SK-N-SH (cell line): ENCODE measurements at regions not wholly inside any gene's neighbourhood (a gene's known extent, or its start where the extent isn't known, plus 50 kb on each side); places are given as distances from the start of the nearest gene placed in this dataset.

Source experiments
- CTCF ChIA-PET: fragments of 300-600, 350-600 bp; formaldehyde crosslinking; extraction: SDS; loops from one replicate; lab custom pipeline; 2021; lab: Yijun Ruan, JAX
- POLR2A ChIA-PET: fragments of 350-600 bp; sonication (Branson Sonifier 250); formaldehyde crosslinking; extraction: SDS; loops from one replicate; lab custom pipeline; 2020; ENCODE audit warnings: antibody characterized with exemption, inconsistent platforms; lab: Yijun Ruan, JAX
- DNase-seq: peaks from one replicate; pipeline ENCODE4 v3.0.0; 2012
- H2AFZ ChIP-seq: fragments of 200-600 bp; sonication (generic); 2 replicates; pipeline ENCODE4 v1.8.1; 2016; ENCODE audit warnings: antibody characterized with exemption, mild to moderate bottlenecking, low read depth
- H3F3A ChIP-seq: fragments of 200-600 bp; sonication (generic); replicated peaks from 2 replicates; pipeline ENCODE3; 2016; ENCODE audit warnings: antibody characterized with exemption, mild to moderate bottlenecking; ENCODE audit not compliant: insufficient read depth
- H3K27ac ChIP-seq, 2 experiments: fragments of 200-500 bp in 1 of 2; fragments of 200-600 bp in 1 of 2; sonication (Bioruptor generic) in 1 of 2; sonication (generic), shearing (Covaris generic) in 1 of 2; 2 replicates each; pipeline versions ENCODE4 v1.5.1 to v1.6.1; 2014 to 2016; ENCODE audit warnings: low read depth in 2 of 2, inconsistent platforms in 1 of 2, low read length in 1 of 2, mild to moderate bottlenecking in 1 of 2, mixed read lengths in 1 of 2
- H3K27me3 ChIP-seq: fragments of 200-600 bp; sonication (generic), shearing (Covaris generic); 2 replicates; pipeline ENCODE4 v1.6.1; 2016; ENCODE audit warnings: mixed run types; ENCODE audit not compliant: insufficient read depth
- H3K36me3 ChIP-seq, 2 experiments: fragments of 200-500 bp in 1 of 2; fragments of 200-600 bp in 1 of 2; sonication (Bioruptor generic) in 1 of 2; sonication (generic) in 1 of 2; replicated peaks in 1 of 2; 2 replicates each; pipeline versions ENCODE3 to v1.5.1; 2014 to 2016; ENCODE audit warnings: low read length in 1 of 2, mild to moderate bottlenecking in 1 of 2; ENCODE audit not compliant: insufficient read depth in 2 of 2, control insufficient read depth in 1 of 2
- H3K4me1 ChIP-seq, 2 experiments: fragments of 200-500 bp in 1 of 2; fragments of 200-600 bp in 1 of 2; sonication (Bioruptor generic) in 1 of 2; sonication (generic), shearing (Covaris generic) in 1 of 2; 2 replicates each; pipeline versions ENCODE4 v1.5.1 to v1.6.1; 2014 to 2016; ENCODE audit warnings: low read depth in 1 of 2, low read length in 1 of 2, mixed run types in 1 of 2; ENCODE audit not compliant: insufficient read depth in 2 of 2, control insufficient read depth in 1 of 2
- H3K4me2 ChIP-seq: fragments of 200-600 bp; sonication (generic), shearing (Covaris generic); 2 replicates; pipeline ENCODE4 v1.6.1; 2017; ENCODE audit warnings: mixed run types
- H3K4me3 ChIP-seq, 2 experiments: fragments of 200-500 bp in 1 of 2; fragments of 200-600 bp in 1 of 2; sonication (Bioruptor generic) in 1 of 2; sonication (generic), shearing (Covaris generic) in 1 of 2; 2 replicates each; pipeline versions ENCODE4 v1.5.1 to v1.8.1; 2014 to 2016; ENCODE audit warnings: low read depth in 2 of 2, inconsistent platforms in 1 of 2, low read length in 1 of 2, mild to moderate bottlenecking in 1 of 2, mixed read lengths in 1 of 2, moderate library complexity in 1 of 2
- H3K79me2 ChIP-seq: fragments of 200-600 bp; sonication (generic); 2 replicates; pipeline ENCODE4 v1.8.1; 2017; ENCODE audit warnings: mild to moderate bottlenecking; ENCODE audit not compliant: insufficient read depth
- H3K9ac ChIP-seq: fragments of 200-600 bp; sonication (generic); 2 replicates; pipeline ENCODE4 v1.6.1; 2017; ENCODE audit warnings: mixed run types
- H3K9me2 ChIP-seq: fragments of 200-600 bp; sonication (generic); 2 replicates; pipeline ENCODE4 v1.6.1; 2017; ENCODE audit warnings: mixed run types
- H3K9me3 ChIP-seq: fragments of 200-600 bp; sonication (generic); 2 replicates; pipeline ENCODE4 v1.6.1; 2017; ENCODE audit warnings: mixed run types, mild to moderate bottlenecking, moderate library complexity
- H4K20me1 ChIP-seq: fragments of 200-600 bp; sonication (generic); 2 replicates; pipeline ENCODE4 v1.6.1; 2017; ENCODE audit warnings: mild to moderate bottlenecking, mixed run types; ENCODE audit not compliant: insufficient read depth
- CHD2 ChIP-seq: fragments of 150-350 bp; IDR thresholded peaks from 2 replicates; pipeline ENCODE4 v1.6.1; 2018; ENCODE audit warnings: low read length; ENCODE audit not compliant: partially characterized antibody
- ELF1 ChIP-seq: IDR thresholded peaks from 2 replicates; pipeline ENCODE4 v1.4.0; 2012
- EP300 ChIP-seq, 2 experiments: IDR thresholded peaks; 2 replicates each; pipeline versions ENCODE4 v1.4.0 to v1.6.1; 2012; ENCODE audit warnings: borderline replicate concordance in 1 of 2, low read depth in 1 of 2, low read length in 1 of 2
- FOXM1 ChIP-seq: IDR thresholded peaks from 2 replicates; pipeline ENCODE4 v1.4.0; 2012; ENCODE audit warnings: low read depth, mild to moderate bottlenecking
- GATA2 ChIP-seq: sonication (generic); formaldehyde crosslinking; IDR thresholded peaks from 2 replicates; pipeline ENCODE4 v1.5.0; 2020; ENCODE audit warnings: mild to moderate bottlenecking, missing genetic modification reagents
- NFIC ChIP-seq: IDR thresholded peaks from 2 replicates; pipeline ENCODE4 v1.4.0; 2012; ENCODE audit warnings: borderline replicate concordance
- RAD21 ChIP-seq: IDR thresholded peaks from 2 replicates; pipeline ENCODE4 v1.6.1; 2012; ENCODE audit warnings: mild to moderate bottlenecking, low read length
- RCOR1 ChIP-seq: fragments of 150-350 bp; IDR thresholded peaks from 2 replicates; pipeline ENCODE4 v1.6.1; 2017; ENCODE audit warnings: antibody characterized with exemption, low read length
- SIN3A ChIP-seq: IDR thresholded peaks from 2 replicates; pipeline ENCODE4 v1.6.1; 2012; ENCODE audit warnings: low read depth, mild to moderate bottlenecking, low read length, moderate library complexity, borderline replicate concordance
- WGBS: methylation state at CpG from one replicate; pipeline ENCODE4 v1.1.6; 2017; ENCODE audit warnings: low lambda C conversion rate; 5-methylcytosine and 5-hydroxymethylcytosine counted together
- TF ChIP-seq, protein P1 (sequence below): IDR thresholded peaks from 2 replicates; pipeline ENCODE4 v1.6.1; 2012; ENCODE audit warnings: mild to moderate bottlenecking, low read depth, low read length, moderate library complexity

DNA sequence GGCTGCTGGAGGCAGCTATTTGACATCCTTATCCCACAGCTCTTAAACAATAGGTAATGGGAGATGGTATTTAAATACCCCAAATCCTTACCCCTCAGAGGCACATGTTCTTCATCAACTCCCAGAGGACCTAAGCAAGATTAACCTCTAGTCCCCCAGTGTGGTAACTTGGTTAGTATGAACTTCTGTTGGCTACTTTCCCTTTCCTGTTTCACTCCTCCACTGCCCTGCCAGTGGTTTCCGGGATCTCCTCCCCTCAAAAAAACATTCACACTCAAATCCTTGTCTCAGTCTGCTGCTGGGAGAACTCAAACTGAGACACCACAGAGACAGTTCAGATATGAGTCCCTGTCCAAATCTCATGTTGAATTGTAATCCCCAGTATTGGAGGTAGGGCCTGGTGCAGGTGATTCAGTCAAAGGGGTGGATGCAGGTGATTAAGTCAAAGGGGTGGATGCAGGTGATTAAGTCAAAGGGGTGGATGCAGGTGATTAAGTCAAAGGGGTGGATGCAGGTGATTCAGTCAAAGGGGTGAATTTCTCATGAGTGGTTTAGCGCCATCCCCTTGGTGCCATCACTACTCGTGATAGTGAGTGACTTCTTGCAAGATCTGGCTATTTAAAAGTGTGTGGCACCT lies 335.0 kb upstream of the CTNNB1 start:
- Histone ChIP-seq H3K4me2 (no peak overlapping the region), H3F3A (no peaks in the 10 kb centered on the region), H3K27me3 (no peaks in the 10 kb centered on the region), H2AFZ (no peak overlapping the region), H3K79me2 (no peaks in the 10 kb centered on the region), H4K20me1 (no peaks in the 10 kb centered on the region), H3K9me2 (no peaks in the 10 kb centered on the region), H3K4me1 (no peaks in the 10 kb centered on the region), H3K27ac (no peak overlapping the region), H3K9me3 (0 out of 2 replicates have a peak, but pooled peaks cover 5% of the 10 kb centered on the region), H3K4me3 (no peak overlapping the region), H3K9ac (no peak overlapping the region), H3K36me3 (no peaks in the 10 kb centered on the region)
- no peak for DNase-seq
- WGBS = 32% methylated on average over 3 of the region's 3 CpGs
- TF ChIP-seq CHD2 (no peak), GATA2 (no peak), ELF1 (no peak), EP300 (IDR thresholded peaks at IDR 0.05; ENCODE audit: borderline replicate concordance in 1 of 2, low read depth in 1 of 2, low read length in 1 of 2) (no peak), RAD21 (no peak)
- TF ChIP-seq, protein P1, sequence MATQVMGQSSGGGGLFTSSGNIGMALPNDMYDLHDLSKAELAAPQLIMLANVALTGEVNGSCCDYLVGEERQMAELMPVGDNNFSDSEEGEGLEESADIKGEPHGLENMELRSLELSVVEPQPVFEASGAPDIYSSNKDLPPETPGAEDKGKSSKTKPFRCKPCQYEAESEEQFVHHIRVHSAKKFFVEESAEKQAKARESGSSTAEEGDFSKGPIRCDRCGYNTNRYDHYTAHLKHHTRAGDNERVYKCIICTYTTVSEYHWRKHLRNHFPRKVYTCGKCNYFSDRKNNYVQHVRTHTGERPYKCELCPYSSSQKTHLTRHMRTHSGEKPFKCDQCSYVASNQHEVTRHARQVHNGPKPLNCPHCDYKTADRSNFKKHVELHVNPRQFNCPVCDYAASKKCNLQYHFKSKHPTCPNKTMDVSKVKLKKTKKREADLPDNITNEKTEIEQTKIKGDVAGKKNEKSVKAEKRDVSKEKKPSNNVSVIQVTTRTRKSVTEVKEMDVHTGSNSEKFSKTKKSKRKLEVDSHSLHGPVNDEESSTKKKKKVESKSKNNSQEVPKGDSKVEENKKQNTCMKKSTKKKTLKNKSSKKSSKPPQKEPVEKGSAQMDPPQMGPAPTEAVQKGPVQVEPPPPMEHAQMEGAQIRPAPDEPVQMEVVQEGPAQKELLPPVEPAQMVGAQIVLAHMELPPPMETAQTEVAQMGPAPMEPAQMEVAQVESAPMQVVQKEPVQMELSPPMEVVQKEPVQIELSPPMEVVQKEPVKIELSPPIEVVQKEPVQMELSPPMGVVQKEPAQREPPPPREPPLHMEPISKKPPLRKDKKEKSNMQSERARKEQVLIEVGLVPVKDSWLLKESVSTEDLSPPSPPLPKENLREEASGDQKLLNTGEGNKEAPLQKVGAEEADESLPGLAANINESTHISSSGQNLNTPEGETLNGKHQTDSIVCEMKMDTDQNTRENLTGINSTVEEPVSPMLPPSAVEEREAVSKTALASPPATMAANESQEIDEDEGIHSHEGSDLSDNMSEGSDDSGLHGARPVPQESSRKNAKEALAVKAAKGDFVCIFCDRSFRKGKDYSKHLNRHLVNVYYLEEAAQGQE = no peak
- POLR2A ChIA-PET = no interaction called here
- CTCF ChIA-PET = no interaction called here

DNA sequence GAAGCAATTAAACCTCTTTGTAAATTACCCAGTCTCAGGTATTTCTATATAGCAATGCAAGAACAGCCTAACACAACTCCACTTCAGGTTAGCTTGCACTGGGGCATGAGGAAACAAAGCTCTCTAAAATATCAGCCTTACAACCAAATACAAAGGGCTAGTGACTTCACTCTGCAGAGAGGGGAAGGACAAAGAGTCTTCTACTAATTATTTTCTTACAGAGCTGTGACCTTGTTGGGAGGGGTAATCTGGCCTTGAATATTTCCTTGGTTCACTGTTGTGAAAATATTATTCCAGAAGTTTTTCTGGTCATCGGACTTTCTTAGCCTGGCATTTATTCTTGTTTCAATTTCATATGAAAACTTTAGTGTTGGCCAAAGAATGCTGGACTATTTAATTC lies 334.4 kb upstream of the CTNNB1 start:
- Histone ChIP-seq H3K27ac (no peak overlapping the region), H3K4me2 (no peak overlapping the region), H3K36me3 (no peaks in the 10 kb centered on the region), H2AFZ (no peak overlapping the region), H3K9me3 (0 out of 2 replicates have a peak, but pooled peaks cover 5% of the 10 kb centered on the region), H3K9ac (no peak overlapping the region), H3F3A (no peaks in the 10 kb centered on the region), H3K27me3 (no peaks in the 10 kb centered on the region), H3K9me2 (no peaks in the 10 kb centered on the region), H3K79me2 (no peaks in the 10 kb centered on the region), H4K20me1 (no peaks in the 10 kb centered on the region), H3K4me3 (no peak overlapping the region), H3K4me1 (no peaks in the 10 kb centered on the region)
- 26% methylated on average over 1 of the region's 1 CpG for WGBS
- ChIA-PET CTCF (no interaction called here), POLR2A (no interaction called here)
- TF ChIP-seq RCOR1 (no peak), FOXM1 (no peak), NFIC (no peak), SIN3A (no peak)
- no peak for DNase-seq
